SK-MEL-5 (cell line): ENCODE measurements at regions not wholly inside any gene's neighbourhood (a gene's known extent, or its start where the extent isn't known, plus 50 kb on each side); places are given as distances from the start of the nearest gene placed in this dataset.

Source experiments
- DNase-seq: peaks from one replicate; pipeline ENCODE4 v3.0.0-alpha.2; 2016; ENCODE audit warnings: low read depth, low spot score
- in situ Hi-C: cut with HindIII; loops from 2 replicates; pipeline ENCODE4 v1.10.0; 2016; ENCODE audit warnings: low sequenced_read_pairs, high pct_unique_total_duplicates, low pct_unique_long_range_greater_than_20kb

- in situ Hi-C loops, result no loop called here
Observed at GRCh38 chr5:5658889-5659465, 236.5 kb downstream of the ICE1 start.

DNA sequence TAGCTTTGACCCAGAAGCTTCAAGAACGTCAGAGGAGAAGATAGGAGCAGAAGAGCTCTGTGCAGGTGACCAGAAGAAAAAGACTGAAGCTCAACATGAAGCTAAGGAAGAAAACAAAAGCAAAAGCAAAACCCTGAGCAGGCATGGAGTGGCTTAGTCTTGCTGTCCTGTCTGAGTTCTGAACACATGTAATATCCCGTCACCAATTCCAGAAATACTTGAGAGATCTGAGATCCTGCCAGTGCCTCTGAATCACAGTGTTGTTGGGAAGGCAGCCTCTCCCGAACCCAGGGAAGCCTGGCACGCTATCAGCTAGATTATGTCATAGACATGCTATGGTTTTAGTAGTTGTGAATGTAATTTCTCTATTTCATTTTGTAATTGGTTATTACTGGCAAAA, 235.7 kb downstream of the ICE1 start:
- in situ Hi-C loops, result no loop called here
- no peak for DNase-seq

More at GRCh38 chr5:5658889-5659465, 236.5 kb downstream of the ICE1 start:
- no peak for DNase-seq

DNA sequence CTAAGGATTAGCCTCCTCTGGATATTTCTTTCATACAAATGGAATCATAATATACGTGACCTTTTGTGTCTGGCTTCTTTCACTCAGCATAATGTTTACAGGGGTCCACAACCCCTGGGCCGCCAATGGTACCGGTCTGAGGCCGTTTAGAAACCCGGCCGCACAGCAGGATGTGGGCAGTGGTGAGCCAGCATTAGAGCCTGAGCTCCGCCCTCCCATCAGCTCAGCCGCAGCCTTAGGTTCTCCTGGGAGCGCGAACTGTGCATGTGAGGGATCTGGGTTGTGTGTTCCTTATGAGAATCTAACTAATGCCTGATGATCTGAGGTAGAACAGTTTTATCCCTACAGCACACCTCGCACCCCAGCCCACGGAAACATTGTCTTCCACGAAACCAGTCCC, 229.7 kb downstream of the ICE1 start:
- no peak for DNase-seq
- in situ Hi-C loops, result no loop called here

DNA sequence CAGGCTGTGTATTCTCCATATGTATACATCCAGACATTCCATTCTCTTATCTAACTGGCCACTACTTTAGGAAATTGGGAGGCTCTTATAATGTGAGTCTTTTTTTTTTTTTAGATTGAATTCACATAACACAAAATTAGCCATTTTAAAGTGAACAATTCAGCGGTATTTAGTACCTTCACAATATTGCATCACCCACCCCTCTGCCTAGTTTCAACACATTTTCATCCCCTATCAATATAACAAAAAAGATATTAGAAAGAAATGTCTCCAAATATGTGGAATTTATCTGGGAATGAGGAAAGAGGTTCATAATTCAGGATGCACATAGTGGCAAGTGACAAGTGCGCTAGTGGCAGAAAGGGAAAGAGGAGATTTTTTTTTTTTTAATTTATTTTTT, 228.5 kb downstream of the ICE1 start:
- in situ Hi-C loops, result no loop called here
- no peak for DNase-seq

- in situ Hi-C loops, result no loop called here
- DNase-seq, result peak; percentile 14
Observed at GRCh38 chr5:5650242-5650641, 227.8 kb downstream of the ICE1 start.

DNA sequence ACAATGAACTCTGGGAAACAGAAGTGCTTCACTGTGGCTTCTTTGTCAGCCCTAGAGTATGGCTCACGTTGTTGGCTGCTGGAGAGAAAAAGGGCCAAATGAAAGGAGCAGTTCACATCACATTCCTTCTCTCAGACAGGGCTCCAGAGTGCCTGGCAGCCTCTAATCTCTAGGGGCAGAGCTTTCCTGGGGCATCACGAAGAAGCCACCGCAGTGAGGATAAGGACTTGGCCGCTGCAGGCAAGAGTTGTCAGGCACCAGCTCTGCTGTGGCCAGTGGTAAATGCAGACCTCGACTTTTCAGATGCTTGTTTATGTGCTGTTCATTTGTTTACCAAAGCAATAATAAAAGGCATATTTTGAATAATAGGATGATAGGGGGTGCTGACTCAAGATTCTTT, 227.2 kb downstream of the ICE1 start:
- in situ Hi-C loops, result no loop called here

GRCh38 chr5:5648694-5649093, 226.2 kb downstream of the ICE1 start:
- in situ Hi-C loops, result no loop called here
- DNase-seq, result no peak

More for the DNA sequence above, 227.2 kb downstream of the ICE1 start:
- peak; percentile 14 for DNase-seq

DNA sequence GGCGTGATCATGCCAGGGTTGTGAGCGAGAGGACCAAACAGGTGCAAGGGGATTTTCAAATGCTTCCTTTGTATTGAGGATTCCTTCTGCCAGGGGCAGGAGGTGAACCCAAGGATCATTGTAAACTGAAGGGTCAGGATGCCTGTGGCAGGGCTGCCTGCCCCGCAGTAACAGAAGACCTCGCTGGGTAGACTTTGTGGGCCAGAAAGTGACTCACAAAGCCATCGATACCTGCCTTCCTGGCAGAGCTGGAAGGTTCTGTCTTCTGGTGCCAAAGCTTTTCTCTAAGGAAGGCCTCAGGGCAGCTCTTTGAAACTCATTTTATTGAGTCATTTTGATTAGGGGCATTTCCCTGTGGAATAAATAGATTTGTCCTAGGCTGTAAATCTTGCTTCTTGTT, 223.4 kb downstream of the ICE1 start:
- in situ Hi-C loops, result no loop called here
- no peak for DNase-seq

DNA sequence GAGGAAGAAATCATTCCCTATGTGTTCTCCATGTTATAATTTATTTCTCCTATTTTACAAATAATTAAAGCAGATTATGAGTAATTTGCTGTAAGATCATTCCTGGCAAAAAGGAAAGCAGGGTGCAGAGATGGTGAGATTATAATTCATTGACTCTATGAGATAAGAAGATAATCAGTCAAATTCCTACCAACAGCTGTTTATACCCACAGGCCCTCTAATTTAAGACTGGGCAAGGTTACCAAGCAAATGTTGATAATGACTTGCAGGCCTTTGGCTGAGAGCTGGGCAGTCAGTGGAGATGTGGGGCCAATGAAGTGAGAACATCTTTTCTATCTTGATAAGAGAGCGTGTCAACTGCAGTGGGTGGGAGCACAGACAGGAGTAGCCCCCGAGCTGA, 222.7 kb downstream of the ICE1 start:
- in situ Hi-C loops, result no loop called here
- no peak for DNase-seq

GRCh38 chr5:5644249-5644648, 221.8 kb downstream of the ICE1 start:
- in situ Hi-C loops, result no loop called here

DNA sequence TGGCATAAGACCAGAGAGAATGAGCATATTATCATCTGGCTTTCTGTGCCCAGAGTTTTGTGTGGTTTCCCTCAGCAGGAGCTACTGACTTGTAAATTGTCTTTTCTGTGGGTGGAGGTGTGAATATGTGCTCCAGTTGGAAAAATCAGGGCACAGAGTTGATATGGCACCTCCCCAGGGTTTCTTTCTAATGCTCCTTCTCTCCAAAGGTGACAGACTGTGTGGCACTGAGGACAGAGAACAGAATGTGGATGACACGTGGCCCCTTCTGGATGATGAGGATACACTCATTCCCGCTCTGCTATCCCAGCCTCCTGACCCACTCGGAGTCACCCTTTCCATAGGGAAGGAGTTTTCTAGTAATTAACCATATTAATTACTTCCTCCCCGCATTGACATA, 221.0 kb downstream of the ICE1 start:
- no peak for DNase-seq
- in situ Hi-C loops, result no loop called here

More at GRCh38 chr5:5644249-5644648, 221.8 kb downstream of the ICE1 start:
- DNase-seq, result no peak

DNA sequence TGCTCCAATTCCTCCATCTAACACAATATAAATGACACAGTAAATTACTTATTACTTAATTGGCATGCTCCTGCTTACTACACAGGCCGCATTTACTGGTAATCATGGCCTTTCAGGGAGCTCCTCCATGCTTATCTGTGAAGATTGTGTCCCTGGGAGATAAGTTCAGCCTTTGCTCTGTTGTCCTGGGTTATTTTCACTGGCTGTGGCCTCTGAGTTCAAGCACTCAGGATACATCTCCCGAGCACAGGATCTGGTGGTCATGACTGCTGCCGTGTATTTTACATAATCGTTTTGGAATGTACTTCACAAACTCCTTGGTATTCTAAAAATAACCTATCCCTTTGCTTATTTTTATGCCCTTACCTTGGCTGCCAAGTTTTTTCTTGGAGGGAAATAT, 215.7 kb downstream of the ICE1 start:
- in situ Hi-C loops, result no loop called here
- DNase-seq, result no peak

DNA sequence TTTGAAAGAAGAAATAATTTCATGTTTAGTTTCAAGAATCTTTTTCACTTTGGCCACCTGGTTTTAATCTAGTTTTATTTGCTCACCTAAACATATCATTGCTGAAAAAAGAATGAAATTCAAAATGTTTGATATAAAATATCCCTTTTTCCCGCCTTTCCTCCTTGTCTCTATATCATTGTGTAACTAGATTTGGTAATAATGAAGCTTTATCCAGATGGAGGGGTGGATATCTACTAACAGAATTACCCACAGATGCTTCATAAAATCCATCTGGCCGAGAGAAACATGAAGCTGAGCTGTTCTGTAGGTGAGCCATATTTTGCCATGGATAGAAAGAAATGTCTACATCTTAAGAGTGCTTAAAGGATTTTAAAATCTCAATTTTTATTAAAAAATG, 214.7 kb downstream of the ICE1 start:
- no peak for DNase-seq
- in situ Hi-C loops, result no loop called here

- in situ Hi-C loops, result no loop called here
- no peak for DNase-seq
Observed at GRCh38 chr5:5634817-5635216, 212.3 kb downstream of the ICE1 start.

DNA sequence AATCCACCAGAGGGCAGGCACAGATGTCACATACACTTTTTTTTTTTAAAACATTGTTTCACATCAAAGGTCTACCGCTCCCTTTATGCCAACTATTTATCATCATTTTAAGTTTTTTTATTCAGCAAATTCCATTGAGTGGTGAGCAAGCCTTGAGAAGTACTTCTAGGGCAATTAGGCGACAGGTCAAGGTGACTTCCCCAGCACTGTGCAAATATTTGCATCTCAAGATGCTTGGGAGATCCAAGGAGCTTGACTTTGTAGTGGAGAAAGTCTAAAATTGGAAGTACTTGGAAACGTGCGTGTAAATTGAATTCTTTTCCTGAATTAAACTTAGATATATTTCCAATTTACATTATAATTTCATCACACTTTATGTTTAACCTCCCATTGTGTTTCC, 211.1 kb downstream of the ICE1 start:
- no peak for DNase-seq
- in situ Hi-C loops, result no loop called here

- in situ Hi-C loops, result no loop called here
- no peak for DNase-seq
Observed at GRCh38 chr5:5632678-5633077, 210.2 kb downstream of the ICE1 start.

DNA sequence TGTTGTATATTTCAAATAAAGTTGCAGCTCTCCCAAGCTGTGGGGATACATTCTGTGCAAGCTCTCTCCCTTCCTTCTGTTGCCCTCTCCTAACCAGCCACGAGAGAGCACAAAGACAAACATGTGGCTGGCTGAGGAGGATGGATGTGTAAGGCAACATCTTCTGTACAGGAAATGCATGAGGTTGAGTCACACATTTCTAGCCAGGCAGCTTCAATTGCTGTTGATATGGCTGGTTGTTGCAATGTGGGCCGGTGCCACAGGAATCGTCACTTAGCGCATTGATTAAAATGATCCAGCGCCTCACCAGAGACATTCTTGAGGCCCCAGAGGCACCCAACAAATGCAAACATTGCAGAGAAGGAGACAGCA, 207.1 kb downstream of the ICE1 start:
- in situ Hi-C loops, result no loop called here
- peak; percentile 28 for DNase-seq

GRCh38 chr5:5628866-5629606, 206.6 kb downstream of the ICE1 start:
- in situ Hi-C loops, result no loop called here
- no peak for DNase-seq

GRCh38 chr5:5626412-5626811, 203.9 kb downstream of the ICE1 start:
- no peak for DNase-seq

More at GRCh38 chr5:5626412-5626811, 203.9 kb downstream of the ICE1 start:
- in situ Hi-C loops, result no loop called here
